NCI-H2107 treated with DMSO at 0.1 percent for 48 hours (cell line): ENCODE measurements at regions not wholly inside any gene's neighbourhood (a gene's known extent, or its start where the extent isn't known, plus 50 kb on each side); places are given as distances from the start of the nearest gene placed in this dataset.

Experiments used
- DNase-seq: peaks from one replicate; lab custom pipeline; 2025; ENCODE audit not compliant: unreplicated experiment; lab: John Stamatoyannopoulos, UW

DNA sequence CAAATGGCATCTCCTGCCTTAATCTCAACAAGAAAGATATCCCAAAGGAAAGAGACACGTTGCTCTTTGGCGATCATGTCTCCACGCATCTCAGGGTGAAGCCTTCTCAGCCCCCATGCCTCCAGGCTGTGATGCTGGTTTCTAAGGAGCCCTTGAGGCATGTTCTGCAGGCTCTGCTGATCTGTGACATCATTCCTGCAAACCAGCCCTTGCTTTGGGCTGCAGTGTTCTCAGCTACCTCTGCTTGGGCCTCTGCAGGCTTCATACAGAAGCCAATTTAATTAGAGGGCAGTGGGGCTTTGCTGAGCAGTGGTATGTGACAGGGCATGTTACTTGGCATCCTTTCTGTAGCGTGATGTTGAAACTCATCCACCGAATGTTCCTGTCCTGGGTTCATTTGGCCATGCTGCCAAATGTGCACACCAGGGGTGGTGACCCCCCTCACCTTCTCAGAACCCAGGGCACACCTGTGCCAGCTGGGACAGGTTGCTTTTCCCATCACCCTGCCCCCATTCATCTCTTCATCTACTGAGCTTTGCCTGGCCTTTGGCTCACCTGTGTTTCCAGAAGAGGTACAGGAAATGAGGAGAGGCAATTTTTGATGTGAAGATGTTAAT lies 230.9 kb downstream of the TEX29 start:
- no peak for DNase-seq

DNA sequence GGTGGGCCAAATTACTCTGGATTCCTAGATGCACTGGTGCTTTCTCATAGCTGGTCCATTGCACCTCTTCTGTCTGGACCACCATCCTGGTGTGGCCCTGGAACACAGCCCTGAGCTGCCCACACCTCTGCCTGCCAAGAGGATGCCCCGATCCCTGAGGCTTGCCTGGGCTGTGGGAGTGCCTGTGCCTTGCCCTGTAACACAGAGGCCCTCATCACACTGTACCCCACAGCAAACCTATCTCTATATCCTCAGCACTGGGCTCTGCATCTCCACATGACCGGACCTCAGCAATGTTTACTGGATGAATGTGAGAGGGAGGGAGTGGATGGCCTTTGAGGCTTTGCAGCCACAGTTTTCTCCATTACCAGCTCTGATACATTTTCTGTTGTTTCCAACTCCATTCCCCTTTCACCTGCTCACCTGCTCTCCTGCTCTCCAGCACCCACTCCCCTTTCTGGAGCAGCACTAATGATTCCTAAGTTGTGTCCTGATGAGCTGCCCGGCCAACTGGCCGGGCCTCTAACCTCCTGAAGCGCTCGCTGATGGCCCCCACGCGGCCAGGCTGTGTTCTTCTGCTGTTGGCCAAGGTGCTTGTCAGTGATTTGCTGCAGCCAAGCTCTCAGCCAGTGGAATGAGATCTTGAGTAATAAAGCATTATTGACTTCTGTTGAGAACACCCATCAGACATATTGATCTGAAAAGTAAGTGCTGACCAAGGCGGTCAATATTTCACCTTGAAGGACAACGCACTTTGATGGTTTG lies 232.6 kb downstream of the TEX29 start:
- DNase-seq = no peak

GRCh38 chr13:111554539-111555267 lies 234.3 kb downstream of the TEX29 start:
- no peak for DNase-seq

DNA sequence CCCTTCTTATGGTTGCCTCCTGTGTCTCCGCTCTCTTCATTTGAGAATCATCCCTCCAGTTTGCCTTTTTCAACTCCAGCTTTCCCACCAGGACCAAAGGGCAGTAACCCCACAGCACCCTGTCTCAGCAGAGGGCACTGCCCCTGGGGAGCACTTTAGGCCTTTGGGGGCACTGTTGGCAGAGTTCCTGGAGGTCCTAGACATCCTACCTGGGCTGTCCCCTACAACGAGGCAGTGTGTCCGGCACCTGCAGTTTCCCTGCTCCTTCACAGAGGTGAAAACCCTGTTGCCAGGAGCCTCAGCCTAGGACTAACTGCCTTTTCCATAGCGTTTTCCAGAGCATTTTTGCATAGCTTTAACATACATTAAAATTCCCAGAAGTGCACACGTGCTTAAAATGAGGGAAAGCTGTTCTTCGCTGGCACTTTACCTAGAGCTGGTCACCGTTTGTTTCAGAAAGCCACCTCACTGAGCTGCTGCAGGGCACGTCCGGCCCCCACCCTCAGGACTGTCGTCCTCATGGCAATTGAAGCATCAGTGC lies 234.9 kb downstream of the TEX29 start:
- DNase-seq = no peak

GRCh38 chr13:111555903-111556302 lies 235.5 kb downstream of the TEX29 start:
- DNase-seq = no peak

DNA sequence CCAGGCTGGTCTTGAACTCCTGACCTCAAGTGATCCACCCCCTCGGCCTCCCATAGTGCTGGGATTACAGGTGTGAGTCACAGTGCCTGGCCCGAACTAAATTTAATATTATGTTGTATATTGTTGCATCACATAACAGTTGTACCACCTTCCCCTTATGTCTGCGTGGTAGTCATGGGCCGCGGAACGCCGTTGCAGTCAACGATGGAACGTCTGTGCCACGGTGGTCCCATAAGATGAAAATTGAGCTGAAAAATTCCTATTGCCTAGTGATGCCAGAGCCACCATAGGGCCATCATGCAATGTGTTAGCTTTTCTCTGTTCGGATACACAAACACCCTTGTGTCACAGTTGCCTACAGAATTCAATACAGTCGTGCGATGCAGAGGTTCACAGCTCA lies 236.1 kb downstream of the TEX29 start:
- no peak for DNase-seq

DNA sequence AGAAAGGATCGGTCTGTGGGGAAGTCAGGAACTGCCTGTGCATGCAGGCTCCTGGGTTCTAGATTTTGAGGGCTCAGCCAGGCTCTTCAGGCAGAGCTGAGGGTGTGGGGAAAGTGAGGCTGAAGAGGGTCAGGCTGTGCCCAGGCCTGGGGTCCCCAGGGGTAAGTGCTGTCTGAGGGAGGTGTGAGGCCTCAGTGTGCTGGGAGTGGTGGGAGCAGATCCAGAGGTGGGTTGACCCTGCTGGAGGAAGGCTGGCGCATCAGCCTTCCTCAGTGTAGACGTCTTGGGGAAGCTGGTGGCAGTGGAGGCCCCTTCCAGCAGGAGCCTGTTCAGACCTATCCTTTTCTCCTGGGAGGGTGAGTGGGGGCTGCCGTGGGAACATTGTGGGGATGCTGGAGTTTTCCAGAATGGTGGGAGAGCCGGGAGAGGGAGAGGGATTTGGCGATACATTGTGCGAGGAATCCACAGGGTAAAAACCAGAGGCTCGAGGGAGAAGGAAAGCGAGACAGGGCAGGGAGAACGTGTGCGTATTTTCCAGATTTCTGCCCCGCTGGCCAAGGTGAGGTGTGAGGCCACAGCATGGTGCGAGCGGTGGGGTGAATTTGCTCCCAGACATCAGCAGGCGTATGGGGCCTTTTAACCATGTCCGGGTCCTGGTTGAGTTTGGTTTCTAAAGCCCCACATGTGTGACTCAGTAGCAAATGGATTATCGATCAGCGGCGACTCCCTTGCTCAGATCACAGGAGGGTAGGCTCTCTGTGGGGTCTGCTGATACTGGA lies 237.7 kb downstream of the TEX29 start:
- DNase-seq = no peak

DNA sequence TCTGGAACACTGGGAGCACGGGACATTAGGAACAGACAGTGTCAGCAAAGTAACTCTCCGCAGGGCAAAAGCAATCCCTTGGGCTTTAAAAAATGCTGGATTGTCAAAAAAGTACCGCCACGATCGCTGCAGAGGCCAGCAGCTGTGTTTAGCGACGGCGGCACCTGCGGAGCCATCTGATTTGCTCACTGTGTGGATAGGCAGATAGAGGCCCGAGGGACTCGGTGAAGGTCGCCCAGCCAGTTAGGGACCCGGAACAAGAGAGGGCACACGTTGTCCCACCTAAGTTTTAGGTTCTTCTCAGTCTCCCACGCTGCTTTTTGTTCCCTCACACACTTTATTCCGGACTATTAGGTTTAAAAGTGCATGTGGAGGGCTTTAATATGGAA lies 238.3 kb downstream of the TEX29 start:
- no peak for DNase-seq

- peak; percentile 26 for DNase-seq
Observed at GRCh38 chr13:111559612-111560403, 239.4 kb downstream of the TEX29 start.

DNA sequence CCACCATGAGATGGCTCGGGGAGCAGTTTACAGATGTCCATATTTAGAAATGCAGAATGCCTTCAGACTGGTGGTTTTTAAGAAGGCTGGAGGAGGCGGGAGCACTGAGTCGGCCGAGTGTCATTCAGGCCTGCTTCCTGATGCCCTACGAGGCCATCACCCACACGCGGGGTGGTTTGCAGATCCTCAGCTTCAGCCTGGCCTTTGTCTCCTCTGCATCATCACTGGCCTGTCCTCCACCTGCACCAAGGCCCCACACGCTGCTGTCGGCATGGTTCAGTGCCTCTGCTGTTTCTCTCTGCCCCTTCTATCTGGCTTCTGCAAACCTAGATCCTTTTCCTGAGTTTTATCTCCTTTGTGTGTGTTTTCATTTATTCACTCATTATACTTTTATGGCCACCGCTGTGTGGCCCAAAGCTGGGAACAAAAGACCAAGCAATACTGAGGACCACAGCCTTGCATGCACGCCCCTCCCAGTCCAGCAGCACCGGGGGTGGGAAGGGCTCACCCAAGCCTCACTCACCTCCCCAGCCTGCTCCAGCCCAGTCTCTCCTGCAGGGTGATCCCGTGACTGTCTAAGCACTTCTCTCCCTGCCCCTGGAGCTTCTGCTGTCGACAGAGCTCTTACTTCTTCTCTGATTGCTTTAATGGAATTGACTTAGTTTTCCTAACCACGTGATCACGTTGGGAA lies 240.8 kb downstream of the TEX29 start:
- DNase-seq = no peak

GRCh38 chr13:111562716-111563115 lies 242.3 kb downstream of the TEX29 start:
- peak; percentile 38 for DNase-seq

DNA sequence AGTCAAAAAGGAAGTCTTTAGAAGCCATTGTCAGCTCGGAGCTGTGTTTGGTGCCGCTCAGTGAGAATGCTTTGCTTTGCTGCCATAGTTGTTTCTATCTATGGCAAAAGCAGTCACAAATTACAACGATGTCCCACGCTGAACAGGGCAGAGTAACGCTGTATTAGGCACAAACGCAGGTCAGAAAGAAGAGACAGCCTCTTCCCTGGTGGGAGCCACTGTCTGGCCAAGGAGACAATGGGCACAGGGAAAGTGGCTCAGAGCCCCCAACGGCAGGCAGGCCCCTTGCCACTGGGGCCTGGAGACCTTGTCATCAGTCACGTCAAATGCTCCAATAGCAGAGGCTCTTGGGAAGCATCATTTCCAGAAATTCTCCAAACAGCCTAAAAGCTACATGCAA lies 244.2 kb downstream of the TEX29 start:
- DNase-seq = no peak

DNA sequence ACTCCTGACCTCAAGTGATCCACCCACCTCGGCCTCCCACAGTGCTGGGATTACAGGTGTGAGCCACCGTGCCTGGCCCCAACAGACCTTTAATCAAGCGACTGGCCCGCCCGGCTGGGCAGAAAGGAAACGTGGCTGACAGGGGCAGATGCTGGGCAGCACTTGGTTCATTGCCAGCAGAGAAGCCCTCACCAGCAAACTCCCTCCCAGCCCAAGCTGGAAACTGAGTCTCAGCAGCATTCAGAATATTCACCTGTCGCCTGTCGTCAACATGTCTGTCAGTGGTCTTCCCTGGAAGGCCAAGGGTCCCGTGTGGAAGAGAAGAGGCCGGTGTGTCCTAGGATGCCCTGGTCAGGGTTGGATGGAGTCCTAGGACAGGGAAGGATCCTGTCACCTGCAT lies 245.0 kb downstream of the TEX29 start:
- DNase-seq = no peak

GRCh38 chr13:111566567-111566966 lies 246.1 kb downstream of the TEX29 start:
- no peak for DNase-seq

GRCh38 chr13:111567637-111568036 lies 247.2 kb downstream of the TEX29 start:
- DNase-seq = no peak

DNA sequence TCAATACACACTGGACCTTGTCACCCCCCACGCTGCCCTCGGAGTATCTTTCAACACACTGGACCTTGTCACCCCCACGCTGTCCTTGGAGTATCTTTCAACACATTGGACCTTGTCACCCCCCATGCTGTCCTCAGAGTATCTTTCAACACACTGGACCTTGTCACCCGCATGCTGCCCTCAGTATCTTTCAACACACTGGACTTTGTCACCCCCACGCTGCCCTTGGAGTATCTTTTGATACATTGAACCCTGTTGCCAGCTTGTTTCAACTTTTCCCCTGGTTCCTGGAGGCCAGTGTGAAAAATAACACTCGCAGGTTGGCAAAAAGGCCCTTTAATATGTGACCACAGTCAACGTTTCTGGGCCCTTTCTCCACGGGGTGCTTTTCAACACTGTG lies 247.8 kb downstream of the TEX29 start:
- DNase-seq = no peak

DNA sequence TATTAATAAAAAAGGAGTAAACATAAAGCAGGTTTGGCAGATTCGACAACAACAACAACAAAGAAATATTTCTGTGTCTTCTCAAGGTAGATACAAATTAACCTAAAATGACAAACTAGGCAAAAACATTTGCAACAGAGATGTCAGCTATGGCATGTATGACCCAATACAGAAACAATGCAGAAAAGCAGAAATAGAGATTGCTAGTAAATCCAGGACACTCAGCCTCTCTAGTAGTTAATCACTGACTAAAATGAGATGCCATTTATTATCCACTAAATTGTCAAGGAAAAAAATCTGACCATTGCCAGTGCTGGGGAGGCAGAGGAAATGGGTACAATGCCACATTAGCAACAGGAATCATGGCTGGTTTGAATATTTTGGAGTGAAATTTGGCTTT lies 250.5 kb downstream of the TEX29 start:
- no peak for DNase-seq

- DNase-seq = no peak
Observed at GRCh38 chr13:111572956-111573761, 252.7 kb downstream of the TEX29 start.

DNA sequence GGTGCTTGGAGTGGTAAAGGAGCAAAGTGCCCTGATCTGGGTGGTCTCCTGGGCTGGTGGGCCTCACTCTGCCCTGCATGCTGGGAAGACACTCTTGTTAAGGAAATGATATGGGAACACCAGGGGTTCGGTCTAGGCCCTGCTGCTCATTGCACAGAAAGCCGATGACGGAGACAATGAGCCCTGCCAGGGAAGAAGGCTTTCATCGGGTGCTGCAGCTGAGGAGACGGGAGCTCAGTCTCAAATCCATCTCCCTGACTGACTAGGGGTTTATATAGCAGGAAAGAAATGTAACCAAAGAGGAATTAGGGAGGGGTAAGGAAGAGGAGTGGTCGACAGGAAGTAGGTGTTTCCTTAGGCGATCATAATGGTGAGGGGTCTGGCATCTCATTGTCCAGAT lies 253.4 kb downstream of the TEX29 start:
- DNase-seq = no peak
